NCI-H524 treated with DMSO at 0.1 percent for 48 hours (cell line): ENCODE measurements at regions not wholly inside any gene's neighbourhood (a gene's known extent, or its start where the extent isn't known, plus 50 kb on each side); places are given as distances from the start of the nearest gene placed in this dataset.

Source experiments
- DNase-seq: peaks from one replicate; lab custom pipeline; 2025; lab: John Stamatoyannopoulos, UW

GRCh38 chr16:64410306-64410705 is 711.6 kb downstream of the CDH11 start:
- no peak for DNase-seq

GRCh38 chr16:64409783-64410210 is 712.1 kb downstream of the CDH11 start:
- DNase-seq, result no peak

GRCh38 chr16:64408699-64409098 is 713.2 kb downstream of the CDH11 start:
- DNase-seq, result no peak

GRCh38 chr16:64406770-64407181 is 715.1 kb downstream of the CDH11 start:
- peak; percentile 99 for DNase-seq

GRCh38 chr16:64403352-64403751 is 718.5 kb downstream of the CDH11 start:
- DNase-seq, result no peak

GRCh38 chr16:64398793-64399192 is 723.1 kb downstream of the CDH11 start:
- no peak for DNase-seq

- no peak for DNase-seq
Measured at GRCh38 chr16:64397945-64398508, 723.8 kb downstream of the CDH11 start.

GRCh38 chr16:64397042-64397441 is 724.8 kb downstream of the CDH11 start:
- no peak for DNase-seq

GRCh38 chr16:64394061-64394460 is 727.8 kb downstream of the CDH11 start:
- DNase-seq, result no peak

- no peak for DNase-seq
Measured at GRCh38 chr16:64392456-64392855, 729.4 kb downstream of the CDH11 start.

GRCh38 chr16:64391063-64391600 is 730.7 kb downstream of the CDH11 start:
- no peak for DNase-seq

- no peak for DNase-seq
Measured at GRCh38 chr16:64390102-64390501, 731.8 kb downstream of the CDH11 start.

GRCh38 chr16:64384636-64385035 is 737.2 kb downstream of the CDH11 start:
- DNase-seq, result no peak

- no peak for DNase-seq
Measured at GRCh38 chr16:64381979-64382378, 739.9 kb downstream of the CDH11 start.

GRCh38 chr16:64380751-64381150 is 741.1 kb downstream of the CDH11 start:
- no peak for DNase-seq

GRCh38 chr16:64375391-64375980 is 746.4 kb downstream of the CDH11 start:
- DNase-seq, result no peak

GRCh38 chr16:64370112-64370511 is 751.8 kb downstream of the CDH11 start:
- no peak for DNase-seq

- DNase-seq, result no peak
Measured at GRCh38 chr16:64365448-64365931, 756.4 kb downstream of the CDH11 start.

- no peak for DNase-seq
Measured at GRCh38 chr16:64364894-64365293, 757.0 kb downstream of the CDH11 start.

GRCh38 chr16:64364416-64364815 is 757.4 kb downstream of the CDH11 start:
- no peak for DNase-seq

GRCh38 chr16:64364016-64364415 is 757.8 kb downstream of the CDH11 start:
- no peak for DNase-seq

GRCh38 chr16:64363039-64363438 is 758.8 kb downstream of the CDH11 start:
- DNase-seq, result no peak

- no peak for DNase-seq
Measured at GRCh38 chr16:64362193-64362592, 759.7 kb downstream of the CDH11 start.

- DNase-seq, result no peak
Measured at GRCh38 chr16:64361753-64362152, 760.1 kb downstream of the CDH11 start.
